SK-N-SH (cell line): ENCODE measurements at regions not wholly inside any gene's neighbourhood (a gene's known extent, or its start where the extent isn't known, plus 50 kb on each side); places are given as distances from the start of the nearest gene placed in this dataset.

ENCODE experiments used
- CTCF ChIA-PET: fragments of 300-600, 350-600 bp; formaldehyde crosslinking; extraction: SDS; loops from one replicate; lab custom pipeline; 2021; lab: Yijun Ruan, JAX
- POLR2A ChIA-PET: fragments of 350-600 bp; sonication (Branson Sonifier 250); formaldehyde crosslinking; extraction: SDS; loops from one replicate; lab custom pipeline; 2020; ENCODE audit warnings: antibody characterized with exemption, inconsistent platforms; lab: Yijun Ruan, JAX
- DNase-seq: peaks from one replicate; pipeline ENCODE4 v3.0.0; 2012
- H2AFZ ChIP-seq: fragments of 200-600 bp; sonication (generic); 2 replicates; pipeline ENCODE4 v1.8.1; 2016; ENCODE audit warnings: antibody characterized with exemption, mild to moderate bottlenecking, low read depth
- H3F3A ChIP-seq: fragments of 200-600 bp; sonication (generic); replicated peaks from 2 replicates; pipeline ENCODE3; 2016; ENCODE audit warnings: antibody characterized with exemption, mild to moderate bottlenecking; ENCODE audit not compliant: insufficient read depth
- H3K27ac ChIP-seq, 2 experiments: fragments of 200-500 bp in 1 of 2; fragments of 200-600 bp in 1 of 2; sonication (Bioruptor generic) in 1 of 2; sonication (generic), shearing (Covaris generic) in 1 of 2; 2 replicates each; pipeline versions ENCODE4 v1.5.1 to v1.6.1; 2014 to 2016; ENCODE audit warnings: low read depth in 2 of 2, inconsistent platforms in 1 of 2, low read length in 1 of 2, mild to moderate bottlenecking in 1 of 2, mixed read lengths in 1 of 2
- H3K27me3 ChIP-seq: fragments of 200-600 bp; sonication (generic), shearing (Covaris generic); 2 replicates; pipeline ENCODE4 v1.6.1; 2016; ENCODE audit warnings: mixed run types; ENCODE audit not compliant: insufficient read depth
- H3K36me3 ChIP-seq, 2 experiments: fragments of 200-500 bp in 1 of 2; fragments of 200-600 bp in 1 of 2; sonication (Bioruptor generic) in 1 of 2; sonication (generic) in 1 of 2; replicated peaks in 1 of 2; 2 replicates each; pipeline versions ENCODE3 to v1.5.1; 2014 to 2016; ENCODE audit warnings: low read length in 1 of 2, mild to moderate bottlenecking in 1 of 2; ENCODE audit not compliant: insufficient read depth in 2 of 2, control insufficient read depth in 1 of 2
- H3K4me1 ChIP-seq, 2 experiments: fragments of 200-500 bp in 1 of 2; fragments of 200-600 bp in 1 of 2; sonication (Bioruptor generic) in 1 of 2; sonication (generic), shearing (Covaris generic) in 1 of 2; 2 replicates each; pipeline versions ENCODE4 v1.5.1 to v1.6.1; 2014 to 2016; ENCODE audit warnings: low read depth in 1 of 2, low read length in 1 of 2, mixed run types in 1 of 2; ENCODE audit not compliant: insufficient read depth in 2 of 2, control insufficient read depth in 1 of 2
- H3K4me2 ChIP-seq: fragments of 200-600 bp; sonication (generic), shearing (Covaris generic); 2 replicates; pipeline ENCODE4 v1.6.1; 2017; ENCODE audit warnings: mixed run types
- H3K4me3 ChIP-seq, 2 experiments: fragments of 200-500 bp in 1 of 2; fragments of 200-600 bp in 1 of 2; sonication (Bioruptor generic) in 1 of 2; sonication (generic), shearing (Covaris generic) in 1 of 2; 2 replicates each; pipeline versions ENCODE4 v1.5.1 to v1.8.1; 2014 to 2016; ENCODE audit warnings: low read depth in 2 of 2, inconsistent platforms in 1 of 2, low read length in 1 of 2, mild to moderate bottlenecking in 1 of 2, mixed read lengths in 1 of 2, moderate library complexity in 1 of 2
- H3K79me2 ChIP-seq: fragments of 200-600 bp; sonication (generic); 2 replicates; pipeline ENCODE4 v1.8.1; 2017; ENCODE audit warnings: mild to moderate bottlenecking; ENCODE audit not compliant: insufficient read depth
- H3K9ac ChIP-seq: fragments of 200-600 bp; sonication (generic); 2 replicates; pipeline ENCODE4 v1.6.1; 2017; ENCODE audit warnings: mixed run types
- H3K9me2 ChIP-seq: fragments of 200-600 bp; sonication (generic); 2 replicates; pipeline ENCODE4 v1.6.1; 2017; ENCODE audit warnings: mixed run types
- H3K9me3 ChIP-seq: fragments of 200-600 bp; sonication (generic); 2 replicates; pipeline ENCODE4 v1.6.1; 2017; ENCODE audit warnings: mixed run types, mild to moderate bottlenecking, moderate library complexity
- H4K20me1 ChIP-seq: fragments of 200-600 bp; sonication (generic); 2 replicates; pipeline ENCODE4 v1.6.1; 2017; ENCODE audit warnings: mild to moderate bottlenecking, mixed run types; ENCODE audit not compliant: insufficient read depth
- ELF1 ChIP-seq: IDR thresholded peaks from 2 replicates; pipeline ENCODE4 v1.4.0; 2012
- EZH2phosphoT487 ChIP-seq: fragments of 200-600 bp; sonication (generic); IDR thresholded peaks from 2 replicates; pipeline ENCODE4 v1.6.1; 2017; ENCODE audit warnings: low read depth, mixed run types, mild to moderate bottlenecking, antibody characterized with exemption, moderate library complexity, borderline replicate concordance
- FOSL2 ChIP-seq: IDR thresholded peaks from 2 replicates; pipeline ENCODE4 v1.4.0; 2012; ENCODE audit warnings: low read depth, mild to moderate bottlenecking, moderate library complexity, borderline replicate concordance
- FOXJ3 ChIP-seq: sonication (generic); formaldehyde crosslinking; IDR thresholded peaks from 2 replicates; pipeline ENCODE4 v1.5.1; 2020; ENCODE audit warnings: mild to moderate bottlenecking, missing genetic modification reagents
- GABPA ChIP-seq: IDR thresholded peaks from 2 replicates; pipeline ENCODE4 v1.4.0; 2012; ENCODE audit warnings: low read depth, mild to moderate bottlenecking
- GATA2 ChIP-seq: sonication (generic); formaldehyde crosslinking; IDR thresholded peaks from 2 replicates; pipeline ENCODE4 v1.5.0; 2020; ENCODE audit warnings: mild to moderate bottlenecking, missing genetic modification reagents
- MEF2A ChIP-seq: IDR thresholded peaks from 2 replicates; pipeline ENCODE4 v1.4.0; 2012; ENCODE audit warnings: low read depth, borderline replicate concordance
- NFIC ChIP-seq: IDR thresholded peaks from 2 replicates; pipeline ENCODE4 v1.4.0; 2012; ENCODE audit warnings: borderline replicate concordance
- NRF1 ChIP-seq: IDR thresholded peaks from 2 replicates; pipeline ENCODE4 v1.6.1; 2012; ENCODE audit warnings: low read depth, mild to moderate bottlenecking, low read length
- RAD21 ChIP-seq: IDR thresholded peaks from 2 replicates; pipeline ENCODE4 v1.6.1; 2012; ENCODE audit warnings: mild to moderate bottlenecking, low read length
- REST ChIP-seq: IDR thresholded peaks from 2 replicates; pipeline ENCODE4 v1.6.1; 2012; ENCODE audit warnings: mild to moderate bottlenecking, low read depth, low read length, moderate library complexity
- RXRA ChIP-seq: IDR thresholded peaks from 2 replicates; pipeline ENCODE4 v1.4.0; 2012; ENCODE audit warnings: low read depth, mild to moderate bottlenecking, borderline replicate concordance
- TEAD4 ChIP-seq: IDR thresholded peaks from 2 replicates; pipeline ENCODE4 v1.4.0; 2012; ENCODE audit warnings: mild to moderate bottlenecking, borderline replicate concordance; ENCODE audit not compliant: insufficient read depth
- USF1 ChIP-seq: IDR thresholded peaks from 2 replicates; pipeline ENCODE4 v1.4.0; 2012; ENCODE audit warnings: low read depth, borderline replicate concordance
- YY1 ChIP-seq: IDR thresholded peaks from 2 replicates; pipeline ENCODE4 v1.4.0; 2012; ENCODE audit warnings: low read depth, mild to moderate bottlenecking
- ZBTB33 ChIP-seq: IDR thresholded peaks from 2 replicates; pipeline ENCODE4 v1.4.0; 2012; ENCODE audit warnings: low read depth, borderline replicate concordance
- WGBS: methylation state at CpG from one replicate; pipeline ENCODE4 v1.1.6; 2017; ENCODE audit warnings: low lambda C conversion rate; 5-methylcytosine and 5-hydroxymethylcytosine counted together

GRCh38 chr5:89930591-89931392 is 478.8 kb downstream of the CETN3 start (continued):
- TF ChIP-seq EZH2phosphoT487 (no peak), ZBTB33 (no peak), ELF1 (peak; percentile 36; the same call in 1 of the 2 replicates)

GRCh38 chr5:89929834-89930233 is 479.7 kb downstream of the CETN3 start:
- Histone ChIP-seq H3K9me2 (no peaks in the 10 kb centered on the region), H3K36me3 (no peaks in the 10 kb centered on the region), H3K9ac (no peak overlapping the region; the same call in 1 of the 2 replicates), H3K27me3 (no peaks in the 10 kb centered on the region), H3K4me3 (no peak overlapping the region), H3F3A (peaks cover 19% of the 10 kb centered on the region), H3K79me2 (no peaks in the 10 kb centered on the region), H3K4me1 (peaks cover 0 to 21% of the 10 kb centered on the region in 2 experiments), H3K9me3 (no peaks in the 10 kb centered on the region), H3K4me2 (peak overlapping the region; percentile 40; the same call in 1 of the 2 replicates), H2AFZ (peak overlapping the region; percentile 74), H3K27ac (peak overlapping the region; percentile 85 to 91; a peak in 3 of 4 replicates), H4K20me1 (no peaks in the 10 kb centered on the region)
- POLR2A ChIA-PET: no interaction called here
- CTCF ChIA-PET: no interaction called here
- 79% methylated on average over 1 of the region's 1 CpG for WGBS
- DNase-seq: no peak
- TF ChIP-seq RXRA (no peak), NRF1 (no peak), RAD21 (no peak), EZH2phosphoT487 (no peak), YY1 (no peak), FOXJ3 (no peak), NFIC (no peak), GABPA (no peak), MEF2A (no peak), FOSL2 (no peak), REST (no peak), ZBTB33 (no peak), GATA2 (CRISPR knock-in tag) (no peak), TEAD4 (no peak), USF1 (no peak)
- TF ChIP-seq, all 33 proteins: peak for 0
